MCF 10A (cell line): ENCODE measurements at regions not wholly inside any gene's neighbourhood (a gene's known extent, or its start where the extent isn't known, plus 50 kb on each side); places are given as distances from the start of the nearest gene placed in this dataset.

ENCODE experiments used
- BruUV-seq: library from RNA; stranded (reverse); fragments of 400-500 nt; replicated peaks from 2 replicates; lab custom pipeline; 2021; lab: Mats Ljungman, UMichigan
- CTCF ChIA-PET: fragments of 300-600 bp; sonication (Branson Sonifier 250); formaldehyde crosslinking; extraction: SDS; loops from one replicate; lab custom pipeline; 2021; ENCODE audit warnings: antibody characterized with exemption, inconsistent platforms; lab: Yijun Ruan, JAX
- POLR2A ChIA-PET: fragments of 300-600, 350-650 bp; sonication (Branson Sonifier 250); formaldehyde crosslinking; extraction: SDS; loops from one replicate; lab custom pipeline; 2020; ENCODE audit warnings: antibody characterized with exemption, inconsistent platforms; lab: Yijun Ruan, JAX
- DNase-seq: peaks from one replicate; pipeline ENCODE4 v3.0.0-alpha.2; 2018; ENCODE audit not compliant: unreplicated experiment
- H3K27ac Mint-ChIP-seq: one replicate; pipeline ENCODE4 v1.8.0; 2022; ENCODE audit warnings: mild to moderate bottlenecking, low read depth, mixed read lengths; ENCODE audit not compliant: unreplicated experiment
- H3K27me3 Mint-ChIP-seq: one replicate; pipeline ENCODE4 v1.8.0; 2022; ENCODE audit warnings: mixed read lengths; ENCODE audit not compliant: insufficient read depth, unreplicated experiment
- H3K36me3 Mint-ChIP-seq: one replicate; pipeline ENCODE4 v1.8.0; 2022; ENCODE audit warnings: mild to moderate bottlenecking, moderate library complexity, mixed read lengths; ENCODE audit not compliant: insufficient read depth, unreplicated experiment
- H3K4me1 Mint-ChIP-seq: one replicate; pipeline ENCODE4 v1.8.0; 2022; ENCODE audit warnings: mixed read lengths; ENCODE audit not compliant: insufficient read depth, unreplicated experiment
- H3K4me3 Mint-ChIP-seq: one replicate; pipeline ENCODE4 v1.8.0; 2022; ENCODE audit warnings: mild to moderate bottlenecking, moderate library complexity, mixed read lengths; ENCODE audit not compliant: unreplicated experiment
- H3K9me3 Mint-ChIP-seq: one replicate; pipeline ENCODE4 v1.8.0; 2022; ENCODE audit warnings: mixed read lengths; ENCODE audit not compliant: unreplicated experiment
- intact Hi-C: fragments of 100-400 bp; cut with micrococcal nuclease; formaldehyde crosslinking; loops from 2 replicates; pipeline ENCODE4 v1.14.1; 2022
- TF ChIP-seq, protein P1 (sequence below): fragments of 200-600 bp; IDR thresholded peaks from one replicate; pipeline ENCODE4 v1.8.0; 2022; ENCODE audit warnings: antibody characterized with exemption, mild to moderate bottlenecking; ENCODE audit not compliant: unreplicated experiment

DNA sequence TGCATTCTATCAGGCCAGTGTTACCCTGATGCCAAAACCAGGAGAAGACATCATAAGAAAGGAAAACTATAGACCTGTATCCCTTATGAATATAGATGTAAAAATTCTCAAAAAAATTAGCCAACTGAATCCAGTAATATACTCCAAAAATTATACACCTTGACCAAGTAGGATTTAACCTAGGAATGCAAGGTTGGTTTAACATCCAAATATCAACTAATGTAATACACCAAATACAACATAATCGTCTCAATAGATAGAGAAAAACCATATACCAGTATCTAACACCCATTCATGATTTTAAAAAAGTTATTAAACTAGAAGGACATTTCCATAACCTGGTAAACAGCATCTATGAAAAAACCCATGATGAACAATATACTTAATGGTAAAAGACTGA, 56.5 kb upstream of the SELENOK start:
- no peak overlapping the region for H3K4me3 Mint-ChIP-seq
- ChIA-PET CTCF (interaction anchor here (1.6 kb wide), 1 partner anchor 10 kb away, joined by 5 read pairs; no protein-coding TSS in a partner anchor), POLR2A (no interaction called here)
- intact Hi-C loops, result no loop called here
- peaks cover 13% of the 10 kb centered on the region for H3K9me3 Mint-ChIP-seq
- no peak for DNase-seq
- H3K4me1 Mint-ChIP-seq, result no peaks in the 10 kb centered on the region
- TF ChIP-seq, protein P1, sequence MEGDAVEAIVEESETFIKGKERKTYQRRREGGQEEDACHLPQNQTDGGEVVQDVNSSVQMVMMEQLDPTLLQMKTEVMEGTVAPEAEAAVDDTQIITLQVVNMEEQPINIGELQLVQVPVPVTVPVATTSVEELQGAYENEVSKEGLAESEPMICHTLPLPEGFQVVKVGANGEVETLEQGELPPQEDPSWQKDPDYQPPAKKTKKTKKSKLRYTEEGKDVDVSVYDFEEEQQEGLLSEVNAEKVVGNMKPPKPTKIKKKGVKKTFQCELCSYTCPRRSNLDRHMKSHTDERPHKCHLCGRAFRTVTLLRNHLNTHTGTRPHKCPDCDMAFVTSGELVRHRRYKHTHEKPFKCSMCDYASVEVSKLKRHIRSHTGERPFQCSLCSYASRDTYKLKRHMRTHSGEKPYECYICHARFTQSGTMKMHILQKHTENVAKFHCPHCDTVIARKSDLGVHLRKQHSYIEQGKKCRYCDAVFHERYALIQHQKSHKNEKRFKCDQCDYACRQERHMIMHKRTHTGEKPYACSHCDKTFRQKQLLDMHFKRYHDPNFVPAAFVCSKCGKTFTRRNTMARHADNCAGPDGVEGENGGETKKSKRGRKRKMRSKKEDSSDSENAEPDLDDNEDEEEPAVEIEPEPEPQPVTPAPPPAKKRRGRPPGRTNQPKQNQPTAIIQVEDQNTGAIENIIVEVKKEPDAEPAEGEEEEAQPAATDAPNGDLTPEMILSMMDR, result no peak
- no TSS peak for BruUV-seq
- no peak overlapping the region for H3K27ac Mint-ChIP-seq
- H3K27me3 Mint-ChIP-seq, result no peaks in the 10 kb centered on the region
- no peaks in the 10 kb centered on the region for H3K36me3 Mint-ChIP-seq

DNA sequence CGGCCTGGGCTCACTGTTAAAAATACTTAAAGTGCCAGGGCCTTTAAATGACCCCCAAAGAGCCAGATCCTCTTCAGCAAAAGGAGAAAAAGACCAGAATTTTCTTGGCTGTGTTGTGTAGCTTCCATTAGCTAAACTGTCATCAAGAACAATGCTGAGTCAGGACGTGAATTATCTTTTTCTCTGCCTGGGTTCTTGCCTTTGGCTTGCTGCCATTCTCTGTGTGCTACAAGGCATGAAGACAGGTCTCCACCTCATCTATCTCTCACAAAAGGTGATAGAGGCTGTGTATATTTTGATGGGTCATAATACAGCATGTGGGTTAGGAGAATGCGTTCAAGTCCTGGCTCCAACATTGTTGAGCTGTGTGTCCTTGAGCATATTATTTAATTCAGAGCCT, 52.4 kb upstream of the SELENOK start:
- DNase-seq, result no peak
- no peaks in the 10 kb centered on the region for H3K27me3 Mint-ChIP-seq
- TF ChIP-seq, protein P1, result no peak
- no TSS peak for BruUV-seq
- ChIA-PET CTCF (interaction anchor here (0.6 kb wide), 2 partner anchors 115 to 490 kb away, joined by 3 read pairs; no protein-coding TSS in a partner anchor), POLR2A (no interaction called here)
- no peak overlapping the region for H3K27ac Mint-ChIP-seq
- intact Hi-C loops, result no loop called here
- peaks cover 5% of the 10 kb centered on the region for H3K4me1 Mint-ChIP-seq
- no peak overlapping the region for H3K4me3 Mint-ChIP-seq
- no peaks in the 10 kb centered on the region for H3K36me3 Mint-ChIP-seq
- H3K9me3 Mint-ChIP-seq, result peaks cover 13% of the 10 kb centered on the region

DNA sequence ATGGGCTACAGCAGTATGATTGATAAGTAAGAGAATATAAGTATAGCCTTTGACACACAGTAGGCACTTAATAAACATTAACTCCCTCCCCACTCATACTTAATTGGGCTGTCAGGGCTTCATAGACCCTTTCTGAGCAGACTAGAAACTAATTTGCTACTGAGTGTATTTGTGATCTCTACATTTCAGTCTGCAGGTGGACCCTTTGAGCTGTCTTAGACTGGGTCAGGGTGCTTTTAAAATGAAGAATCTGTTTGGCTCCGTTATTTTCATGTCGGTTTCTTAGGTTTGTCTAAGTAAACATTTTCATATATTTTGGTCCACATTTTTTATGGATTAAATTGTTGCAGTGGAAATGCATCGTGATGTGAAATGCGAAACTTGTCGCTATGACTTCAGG, 50.3 kb upstream of the SELENOK start:
- BruUV-seq, result no TSS peak
- no peak for DNase-seq
- no peaks in the 10 kb centered on the region for H3K36me3 Mint-ChIP-seq
- H3K4me3 Mint-ChIP-seq, result no peak overlapping the region
- H3K27me3 Mint-ChIP-seq, result no peaks in the 10 kb centered on the region
- TF ChIP-seq, protein P1, result peak; percentile 25
- ChIA-PET CTCF (interaction anchor here (0.6 to 1.3 kb wide), 6 partner anchors 8 to 690 kb away, joined by 3 to 4 read pairs (median 3); no protein-coding TSS in a partner anchor), POLR2A (interaction anchor here (0.5 kb wide), 1 partner anchor 204 kb away, joined by 4 read pairs; no protein-coding TSS in a partner anchor)
- H3K27ac Mint-ChIP-seq, result no peak overlapping the region
- peaks cover 5% of the 10 kb centered on the region for H3K4me1 Mint-ChIP-seq
- intact Hi-C loops, result no loop called here
- H3K9me3 Mint-ChIP-seq, result peaks cover 13% of the 10 kb centered on the region
